Stimulated activated CD4-positive, alpha-beta T cell treated with anti-CD3 and anti-CD28 coated beads, Interleukin-4, amount 100 ng/mL, for 24 hours (primary cell): ENCODE measurements at regions not wholly inside any gene's neighbourhood (a gene's known extent, or its start where the extent isn't known, plus 50 kb on each side); places are given as distances from the start of the nearest gene placed in this dataset.
"Not testable (repeated sequence)": the region's sequence is repeated elsewhere in the genome, so short reads cannot be mapped to it uniquely, and the experiment has no call there.

Experiments
- DNase-seq: peaks from one replicate; pipeline ENCODE4 v3.0.0-alpha.2; 2020

DNA sequence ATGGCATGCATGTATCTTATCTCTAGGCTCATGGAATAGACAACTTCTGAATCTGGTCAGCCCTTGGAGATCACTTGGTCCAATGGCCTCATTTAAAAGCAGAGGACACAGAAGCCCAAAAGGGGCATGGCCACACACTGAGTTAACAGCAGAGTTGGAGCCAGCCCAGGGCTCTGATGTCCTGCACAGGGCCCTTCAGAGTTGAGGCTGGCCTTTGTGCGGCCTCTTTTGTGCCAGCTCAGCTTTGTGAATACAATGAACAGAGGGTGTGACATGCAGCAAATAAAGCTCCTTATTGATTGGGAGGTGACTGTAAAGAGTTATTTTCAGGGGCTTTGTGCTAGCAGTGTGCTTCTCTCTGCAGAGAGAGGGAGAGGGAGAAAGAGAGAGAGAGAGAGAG lies 150.1 kb upstream of the STK32A start:
- DNase-seq, result no peak

DNA sequence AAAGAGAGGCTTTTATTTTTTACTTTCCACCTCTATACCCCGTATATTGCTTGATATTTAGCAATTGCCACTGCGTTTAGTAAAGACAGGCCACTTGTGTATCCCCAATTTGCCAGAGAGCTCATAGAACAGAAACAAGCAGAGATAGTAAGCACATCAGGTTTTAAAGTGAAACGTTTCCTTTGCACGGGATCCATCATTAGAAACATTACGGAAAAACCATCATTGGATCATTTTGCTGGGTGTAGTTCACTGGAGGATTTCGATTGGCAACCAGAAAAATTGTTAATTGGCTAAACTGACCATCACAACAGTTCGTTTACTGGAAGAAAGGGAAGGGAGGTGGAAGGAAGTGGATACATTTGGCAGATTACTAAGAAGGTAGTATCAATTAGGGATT lies 149.4 kb upstream of the STK32A start:
- DNase-seq, result no peak

DNA sequence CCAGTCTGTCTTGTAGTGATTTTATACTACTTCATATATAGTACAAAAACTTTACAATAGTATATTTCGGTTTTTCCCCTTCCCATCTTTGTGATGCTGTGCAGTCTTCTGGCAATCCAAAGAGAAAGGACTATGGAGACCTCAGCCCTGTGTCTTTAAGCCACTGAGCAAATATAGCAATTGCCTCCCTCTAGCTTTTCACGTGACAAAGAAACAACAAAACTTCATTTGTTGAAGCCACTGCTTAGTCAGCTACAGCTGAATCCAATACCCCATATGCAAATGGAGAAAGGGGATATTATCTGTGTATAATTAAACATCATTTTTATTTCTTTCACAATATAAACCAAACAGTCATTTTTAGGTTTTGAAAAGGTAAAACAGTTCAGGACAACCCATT lies 142.8 kb upstream of the STK32A start:
- DNase-seq, result no peak

DNA sequence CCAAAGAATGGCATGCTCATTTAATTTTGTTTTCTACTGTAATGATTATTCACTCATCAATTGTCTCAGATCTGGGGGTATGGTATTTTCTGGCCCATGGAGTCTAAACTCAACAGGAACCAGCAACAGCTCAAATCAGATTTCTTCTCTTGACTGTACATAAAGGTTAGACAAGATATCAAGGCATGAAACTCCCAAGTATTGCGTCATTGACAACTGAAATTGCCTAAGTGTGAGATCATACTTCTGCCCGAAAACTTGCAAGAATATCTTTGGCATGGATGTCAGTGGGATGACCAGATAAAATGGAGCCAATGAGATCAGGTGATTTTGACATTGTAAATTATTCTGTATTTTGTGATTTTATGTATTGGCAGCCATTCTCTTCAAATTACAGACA lies 141.7 kb upstream of the STK32A start:
- DNase-seq, result no peak

DNA sequence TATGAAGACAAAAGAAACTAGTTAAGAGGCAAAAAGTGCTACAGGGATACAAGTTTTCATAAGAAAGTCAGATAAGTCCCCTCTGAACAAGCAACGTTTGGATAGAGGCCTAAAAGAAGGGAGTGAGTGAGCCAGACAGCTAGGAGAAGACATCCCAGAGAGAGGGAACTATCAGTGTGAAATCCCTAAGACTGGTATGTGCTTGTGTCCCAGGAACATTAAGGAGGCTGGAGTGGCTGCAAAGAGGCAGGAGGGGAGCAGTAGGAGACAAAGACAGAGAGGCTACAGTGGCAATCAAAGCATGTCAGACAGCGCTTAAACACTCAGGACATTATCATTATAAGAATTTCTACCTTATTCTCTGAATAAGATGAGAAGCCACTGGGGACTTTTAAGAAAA lies 139.1 kb upstream of the STK32A start:
- DNase-seq, result no peak

DNA sequence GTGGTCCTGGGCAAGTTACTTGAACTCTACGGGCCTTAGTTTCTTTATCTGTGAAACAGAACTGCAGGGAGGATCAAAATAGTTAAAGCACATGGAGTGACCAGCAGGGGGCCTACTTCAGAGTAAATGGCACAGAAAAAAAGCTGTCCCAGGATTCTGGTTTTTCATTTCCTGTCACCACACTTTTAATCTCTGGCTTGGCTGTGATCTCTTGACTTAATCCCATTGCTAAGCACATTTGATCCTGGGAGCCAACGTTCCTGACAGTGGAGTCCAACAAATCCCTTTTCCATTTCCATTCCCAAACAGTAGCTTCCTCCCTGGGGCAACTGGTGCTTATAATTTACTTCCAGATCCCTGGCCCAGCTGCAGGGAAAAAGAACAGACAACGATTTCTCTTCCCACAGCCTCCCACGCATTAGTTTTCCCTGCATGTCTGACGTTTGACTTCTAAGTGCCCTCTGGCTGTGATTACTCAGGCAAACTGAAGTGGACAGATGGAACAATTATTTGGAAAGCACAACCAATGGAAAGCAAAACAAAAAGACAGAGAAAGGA lies 136.5 kb upstream of the STK32A start:
- DNase-seq, result no peak

DNA sequence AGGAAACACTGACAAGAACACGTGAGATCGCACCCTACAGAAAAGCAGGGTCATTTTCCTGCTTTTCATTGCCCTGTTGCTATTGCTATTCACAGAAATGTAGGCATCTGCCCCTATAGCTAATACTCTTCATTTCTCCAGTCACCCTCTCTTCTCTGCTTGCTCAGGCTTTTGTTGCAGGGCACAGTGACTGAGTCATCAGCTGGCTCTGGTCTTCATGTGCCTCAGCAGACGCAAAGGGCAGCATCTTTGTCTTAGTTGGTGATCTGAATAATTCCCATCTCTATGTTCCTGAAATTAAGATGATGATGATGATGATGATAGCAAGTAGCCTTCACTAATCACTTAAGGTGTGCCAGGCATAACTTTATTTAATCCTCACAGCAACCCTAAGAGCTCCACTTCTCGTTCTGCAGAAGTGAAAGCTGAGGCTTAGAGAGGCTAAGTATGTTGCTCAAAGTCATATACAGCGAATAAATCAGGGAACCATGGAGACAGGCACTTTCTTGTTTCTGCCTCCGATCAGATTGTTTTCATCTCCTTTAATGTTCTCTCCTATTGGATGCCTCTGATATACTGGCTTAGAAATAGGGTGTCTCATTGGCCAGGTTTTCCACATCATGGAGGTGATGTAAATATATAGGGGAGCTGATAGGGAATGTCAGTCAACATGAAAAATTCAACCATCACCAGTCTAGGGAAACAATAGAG lies 133.0 kb upstream of the STK32A start:
- no peak for DNase-seq

DNA sequence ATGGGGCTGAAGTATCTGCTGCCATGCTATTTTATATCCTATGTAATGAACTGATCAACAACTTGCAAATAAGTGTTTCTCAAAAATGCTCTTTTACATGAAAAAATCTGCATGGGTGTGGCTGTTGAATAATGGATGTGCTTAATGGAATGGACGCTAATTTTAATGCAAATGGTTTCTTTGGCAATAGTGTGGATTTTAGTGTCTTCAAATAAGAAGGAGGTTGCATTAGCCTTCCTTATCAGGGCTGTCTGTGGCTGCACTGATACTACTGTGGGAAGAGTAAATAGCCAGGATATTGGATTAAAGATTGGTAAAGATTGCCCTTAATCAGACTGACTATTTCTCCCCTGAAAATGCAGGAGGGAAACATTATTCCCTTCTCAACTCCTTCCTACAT lies 121.9 kb upstream of the STK32A start:
- no peak for DNase-seq

DNA sequence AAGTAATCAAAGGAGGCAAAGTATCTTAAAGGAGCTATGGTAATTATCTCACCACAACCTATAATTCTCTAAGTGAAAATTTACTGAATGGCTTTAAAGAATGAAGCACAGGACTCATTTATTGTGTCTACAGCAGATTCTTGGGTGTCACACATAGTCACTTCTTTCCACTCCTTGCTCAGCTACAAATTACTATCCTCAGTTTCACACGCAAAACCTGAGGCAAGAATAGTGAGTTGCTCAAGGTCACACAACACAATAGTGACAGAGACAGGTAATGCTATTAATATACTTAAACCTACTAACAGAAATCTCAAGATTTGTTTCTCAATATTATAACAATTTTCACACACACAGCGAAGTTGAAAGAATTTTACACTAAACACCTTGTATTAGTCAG lies 120.9 kb upstream of the STK32A start:
- no peak for DNase-seq

DNA sequence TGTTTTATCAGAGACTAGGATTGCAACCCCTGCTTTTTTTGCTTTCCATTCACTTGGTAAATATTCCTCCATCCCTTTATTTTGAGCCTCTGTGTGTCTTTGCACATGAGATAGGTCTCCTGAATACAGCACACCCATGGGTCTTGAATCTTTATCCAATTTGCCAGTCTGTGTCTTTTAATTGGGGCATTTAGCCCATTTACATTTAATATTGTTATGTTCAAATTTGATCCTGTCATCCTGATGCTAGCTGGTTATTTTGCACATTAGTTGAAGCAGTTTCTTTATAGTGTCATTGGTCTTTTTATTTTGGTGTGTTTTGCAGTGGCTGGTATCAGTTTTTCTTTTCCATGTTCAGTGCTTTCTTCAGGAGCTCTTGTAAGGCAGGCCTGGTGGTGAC lies 95.1 kb upstream of the STK32A start:
- not testable (repeated sequence) for DNase-seq

DNA sequence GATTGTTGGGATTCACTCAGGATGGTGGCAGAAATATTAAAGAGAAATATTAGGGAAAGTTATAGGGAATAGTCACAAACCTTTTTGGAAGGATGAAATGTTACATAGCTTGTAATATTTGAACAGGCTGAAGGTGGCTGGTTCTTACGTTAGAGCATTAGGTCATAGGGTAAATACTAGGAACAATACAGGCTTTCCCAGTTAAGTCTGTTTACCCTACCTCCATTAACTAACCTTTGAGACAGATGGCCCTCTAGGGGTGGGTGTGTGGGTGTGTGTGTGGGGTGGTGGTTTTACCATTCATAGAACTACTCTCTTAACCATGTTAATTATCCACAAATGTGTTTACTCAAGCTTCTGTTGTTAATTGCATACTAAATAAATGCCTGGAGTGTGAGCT lies 94.3 kb upstream of the STK32A start:
- no peak for DNase-seq

DNA sequence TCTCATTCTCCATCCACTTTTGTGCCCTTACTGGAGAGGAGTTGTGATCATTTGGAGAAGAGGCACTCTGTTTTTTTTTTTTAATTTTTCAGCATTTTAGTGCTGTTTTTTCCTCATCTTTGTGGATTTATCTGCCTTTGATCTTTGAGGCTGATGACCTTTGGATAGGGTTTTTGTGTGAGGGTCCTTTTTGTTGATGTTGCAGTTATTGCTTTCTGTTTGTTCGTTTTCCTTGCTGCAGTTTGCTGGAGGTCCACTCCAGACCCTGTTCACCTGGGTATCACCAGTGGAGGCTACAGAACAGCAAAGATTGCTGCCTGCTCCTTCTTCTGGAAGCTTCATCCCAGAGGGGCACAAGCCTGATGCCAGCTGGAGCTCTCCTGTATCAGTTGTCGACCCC lies 93.2 kb upstream of the STK32A start:
- DNase-seq, result not testable (repeated sequence)

DNA sequence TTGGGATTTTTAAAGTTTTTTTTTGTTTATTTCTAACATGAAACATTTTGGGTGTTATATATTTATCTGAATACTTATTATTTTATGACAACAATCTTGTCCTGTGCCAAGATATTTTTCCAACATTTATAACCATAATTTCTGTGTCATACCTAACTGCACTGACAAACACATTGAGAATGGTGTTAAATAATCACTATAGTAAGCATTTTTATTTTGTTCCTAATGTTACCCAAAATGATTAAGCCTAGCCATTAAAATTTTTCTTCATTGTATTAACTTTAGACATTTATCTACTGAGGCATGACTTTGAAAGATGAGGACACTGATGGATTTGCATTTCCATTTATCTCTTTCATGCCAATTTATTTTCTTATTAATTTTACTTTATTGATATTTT lies 91.6 kb upstream of the STK32A start:
- no peak for DNase-seq

DNA sequence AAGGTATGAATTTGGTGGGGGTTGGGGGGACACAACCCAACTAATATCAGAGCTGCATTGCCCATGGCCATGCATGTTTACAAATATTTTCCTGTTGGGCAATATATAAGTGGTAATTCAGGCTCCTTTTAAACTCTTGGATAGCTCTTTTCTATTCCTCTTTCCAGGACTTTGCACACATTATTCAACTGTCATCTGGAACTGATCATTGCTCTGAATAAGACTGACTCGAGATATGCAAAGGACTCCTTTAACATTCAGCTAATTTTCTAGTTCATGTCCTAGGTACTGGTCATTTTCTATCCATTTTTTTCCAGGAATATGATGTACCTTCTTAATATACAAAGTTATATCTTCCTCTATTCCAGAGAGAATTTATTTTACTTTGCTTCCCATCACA lies 89.5 kb upstream of the STK32A start:
- DNase-seq, result no peak

DNA sequence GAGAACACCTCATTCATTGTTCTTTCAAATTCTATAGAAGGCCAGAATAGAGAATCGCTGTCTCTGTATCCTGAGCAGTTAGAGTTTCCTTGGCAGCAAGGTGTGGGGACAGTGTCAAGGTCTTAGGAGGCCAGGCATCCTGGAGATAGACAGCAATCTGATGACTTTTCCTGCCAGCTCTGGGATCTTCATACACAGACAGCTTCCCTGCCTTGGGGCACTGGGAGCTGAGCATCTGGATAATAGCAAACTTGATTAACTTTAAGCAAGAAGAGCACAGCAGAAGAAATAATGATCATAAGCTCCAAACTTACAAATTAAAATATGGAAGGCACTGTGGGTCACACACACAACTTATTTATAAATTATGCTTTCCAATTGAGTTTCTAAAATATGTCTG lies 86.1 kb upstream of the STK32A start:
- DNase-seq, result no peak

DNA sequence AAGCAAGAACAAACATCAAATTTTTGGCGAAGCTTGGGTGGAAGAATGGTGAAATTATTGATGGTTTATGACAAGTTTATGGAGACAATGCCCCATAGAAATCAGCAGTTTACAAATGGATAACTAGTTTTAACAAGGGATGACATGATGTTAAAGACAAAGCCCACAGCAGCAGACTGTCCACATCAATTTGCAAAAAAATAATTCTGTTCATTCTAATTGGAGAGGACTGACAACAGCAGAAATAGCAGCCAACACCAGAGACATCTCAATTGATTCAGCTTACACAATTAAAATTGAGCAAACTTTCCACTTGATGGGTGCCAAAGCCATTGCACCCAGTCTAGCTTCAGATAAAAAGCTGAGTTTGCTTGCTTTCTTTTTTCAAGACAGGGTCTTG lies 82.7 kb upstream of the STK32A start:
- no peak for DNase-seq

DNA sequence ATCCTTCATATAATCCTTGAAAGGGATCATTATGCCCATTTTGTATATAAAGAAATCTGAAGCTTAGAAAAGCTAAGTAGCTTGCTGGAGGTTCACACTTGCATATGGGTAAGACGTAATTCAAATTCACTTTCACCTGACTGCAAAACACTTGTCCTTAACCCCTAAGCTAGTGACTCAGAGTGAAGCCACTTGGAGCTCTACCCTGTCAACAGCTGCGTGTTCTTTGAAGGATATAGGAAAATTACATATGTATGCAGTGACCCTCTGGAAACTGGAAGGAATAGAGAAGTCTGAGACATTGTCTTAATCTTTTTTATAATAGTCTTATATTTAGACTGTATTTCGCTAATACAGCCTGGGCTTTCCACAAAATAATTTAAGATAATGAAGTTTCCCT lies 80.0 kb upstream of the STK32A start:
- no peak for DNase-seq

DNA sequence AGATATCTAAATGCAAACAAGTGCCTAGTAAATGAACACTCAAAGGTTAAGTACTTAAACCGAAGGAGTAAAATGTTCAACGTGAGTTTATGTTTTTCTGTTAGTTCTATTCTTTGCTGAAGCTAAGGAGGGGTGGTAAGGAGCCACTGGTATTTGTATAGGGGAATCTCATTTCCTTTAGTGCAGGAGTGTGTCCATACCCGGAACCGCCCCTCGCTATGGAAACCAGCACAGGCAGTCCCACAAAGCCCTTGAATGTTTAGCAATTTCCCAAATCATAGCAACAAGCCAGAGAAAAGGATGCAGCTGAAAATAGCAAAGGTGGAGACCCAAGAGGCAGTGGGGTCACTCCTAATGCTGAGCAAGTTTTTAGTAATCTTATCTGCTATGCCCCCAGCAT lies 78.8 kb upstream of the STK32A start:
- DNase-seq, result no peak

DNA sequence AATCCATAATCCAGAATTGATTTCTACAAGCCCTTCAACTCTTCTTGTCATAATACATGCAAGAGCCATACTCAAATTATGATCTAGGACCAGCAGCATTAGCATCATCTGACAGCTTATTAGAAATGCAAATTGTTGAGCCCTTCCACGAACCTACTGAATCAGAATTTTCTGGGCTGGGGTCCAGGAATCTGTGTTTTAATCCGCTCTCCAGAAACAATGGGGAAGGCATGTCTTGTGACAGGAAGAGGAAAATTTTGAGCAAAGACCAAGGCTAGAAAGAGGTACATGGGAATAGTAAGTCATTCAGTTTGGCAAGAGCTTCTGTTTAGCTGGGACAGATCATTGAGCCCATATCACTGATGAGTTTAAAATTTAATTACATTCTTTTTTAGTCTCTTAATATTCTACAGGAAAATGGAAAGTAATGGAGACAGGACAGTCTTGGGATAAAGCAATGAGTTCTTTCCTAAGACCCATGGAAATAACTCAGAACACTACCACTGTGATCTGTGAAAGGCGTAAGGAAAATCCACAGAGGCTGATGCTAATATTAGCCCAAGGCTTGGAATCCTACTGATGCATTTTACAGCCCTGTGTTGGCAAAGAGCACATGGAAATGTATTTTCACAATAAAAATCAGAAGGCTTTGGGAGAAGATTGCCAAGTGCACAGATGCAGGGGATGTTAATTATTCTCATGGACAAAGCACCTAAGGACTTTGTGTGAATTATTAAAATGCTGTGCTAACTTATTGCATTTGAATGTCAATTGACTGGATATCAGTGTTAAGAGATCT lies 73.7 kb upstream of the STK32A start:
- DNase-seq, result no peak

DNA sequence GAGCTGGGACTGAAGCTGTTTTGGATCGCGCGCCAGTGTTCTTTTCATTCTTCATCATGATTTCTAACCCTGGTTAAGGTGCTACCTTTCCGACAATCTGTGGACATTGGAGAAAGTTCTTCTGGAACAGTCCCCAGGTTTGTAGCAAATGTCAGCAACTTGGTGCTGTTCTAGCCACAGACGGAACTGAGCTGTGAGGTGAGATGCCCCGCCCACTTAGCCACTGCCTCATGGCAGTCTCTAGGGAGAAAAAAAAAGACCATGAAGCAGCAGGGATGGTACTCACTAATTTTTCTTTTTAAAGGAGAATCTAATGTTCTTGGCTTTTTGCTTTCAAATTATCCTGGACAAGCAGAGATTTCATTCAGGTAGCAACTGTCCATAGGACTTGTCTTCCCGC lies 72.1 kb upstream of the STK32A start:
- DNase-seq, result no peak

DNA sequence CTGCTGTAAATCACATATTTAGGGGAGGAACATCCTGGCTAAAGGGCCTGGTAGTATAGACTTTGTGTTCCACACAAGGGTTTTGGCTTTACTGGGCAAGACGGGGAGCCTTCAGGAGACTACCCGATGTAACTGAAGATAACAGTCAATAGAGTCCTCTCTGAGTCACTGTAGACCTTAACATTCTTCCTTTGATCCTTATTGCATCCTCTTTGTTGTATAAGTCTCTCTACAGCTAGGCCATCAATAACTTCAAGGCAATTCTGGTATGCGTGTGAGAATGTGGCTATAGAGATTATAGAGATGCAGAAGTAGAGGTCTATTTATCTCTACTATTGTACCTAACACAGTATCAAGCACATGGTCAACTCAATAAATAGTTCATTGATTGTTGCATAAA lies 67.3 kb upstream of the STK32A start:
- DNase-seq, result no peak

DNA sequence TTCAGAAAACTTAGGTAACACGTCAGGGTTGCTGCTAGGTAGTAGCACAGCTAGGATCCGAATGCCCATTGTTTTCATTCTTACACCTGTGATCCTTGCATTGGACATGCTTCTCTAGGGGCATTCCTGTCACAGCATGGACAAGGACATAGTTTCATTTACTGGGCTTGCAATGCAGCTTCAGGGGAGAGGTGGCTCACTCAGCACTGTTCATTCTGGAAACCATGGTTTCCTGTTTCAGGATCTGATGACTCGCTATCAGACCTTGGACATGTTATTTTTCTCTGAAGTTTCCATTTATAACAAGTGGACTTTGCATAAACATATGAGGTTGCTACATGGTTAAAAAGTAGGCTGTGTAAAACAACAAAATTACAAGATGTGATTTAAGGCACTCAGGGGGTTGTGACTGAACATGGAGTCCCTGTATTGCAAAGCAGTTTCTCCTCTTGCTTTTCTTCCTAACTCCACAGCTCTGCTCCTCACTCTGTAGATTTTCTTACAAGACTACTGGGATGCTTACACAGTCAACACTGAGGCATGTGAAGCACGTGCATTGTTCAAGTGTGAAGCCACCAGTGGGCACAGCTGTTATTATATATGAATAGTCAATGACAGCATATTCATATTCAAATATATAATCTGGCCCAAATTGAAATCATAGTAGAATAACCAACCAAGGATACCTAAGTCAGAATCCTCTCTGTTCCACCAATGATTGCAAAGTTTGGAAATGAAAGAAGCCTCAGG lies 66.1 kb upstream of the STK32A start:
- DNase-seq, result no peak

DNA sequence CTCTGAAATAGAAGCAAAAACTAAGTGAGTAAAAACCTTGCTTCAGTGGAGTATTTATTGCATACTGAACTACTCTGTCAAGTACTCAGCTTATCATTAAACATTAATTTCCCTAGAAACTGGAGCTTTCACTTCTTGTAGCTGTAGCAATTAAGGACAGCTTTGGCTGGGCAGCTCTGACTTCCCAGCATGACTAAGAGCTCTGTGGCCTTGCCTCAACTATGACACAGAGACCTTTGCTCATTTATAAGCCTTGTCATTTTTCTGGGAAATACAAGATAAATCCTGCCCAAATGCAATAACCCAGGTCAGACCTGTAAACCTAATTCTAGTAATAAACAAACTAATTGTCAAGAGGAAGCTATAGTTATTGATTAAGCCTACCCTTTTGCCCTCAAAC lies 65.4 kb upstream of the STK32A start:
- DNase-seq, result no peak

DNA sequence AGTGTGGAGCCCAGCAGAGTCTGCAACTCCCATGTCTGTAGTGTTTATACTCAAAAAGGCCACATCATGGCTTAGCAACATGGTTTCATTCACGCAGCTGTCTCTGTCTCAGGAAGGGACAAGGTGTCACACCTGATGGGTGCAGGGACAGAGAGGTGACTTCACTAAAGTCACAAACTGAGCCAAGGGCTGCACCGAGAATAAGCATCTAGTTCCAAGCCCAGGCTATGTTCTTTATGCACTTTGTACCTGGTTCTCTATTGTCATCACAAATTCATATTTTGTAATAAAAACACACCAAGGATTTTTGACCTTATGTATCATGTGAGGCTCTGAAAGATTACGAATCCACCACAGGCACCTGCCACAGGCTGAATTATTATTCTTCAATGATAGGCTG lies 64.9 kb upstream of the STK32A start:
- no peak for DNase-seq
